GM13977 (cell line): ENCODE measurements at regions not wholly inside any gene's neighbourhood (a gene's known extent, or its start where the extent isn't known, plus 50 kb on each side); places are given as distances from the start of the nearest gene placed in this dataset.

Experiments
- DNase-seq: peaks from one replicate; pipeline ENCODE4 v3.0.0; 2012; ENCODE audit warnings: low spot score
- CTCF ChIP-seq: IDR thresholded peaks from 2 replicates; pipeline ENCODE4 v1.5.1; 2012; ENCODE audit warnings: mild to moderate bottlenecking, control low read depth; ENCODE audit not compliant: insufficient read depth; ENCODE audit errors: extremely low read depth, missing control alignments
- in situ Hi-C: fragments of 300-500 bp; cut with MboI; formaldehyde crosslinking; loops from one replicate; pipeline ENCODE4 v1.12.0; 2022; ENCODE audit warnings: low sequenced_read_pairs, low pct_unique_long_range_greater_than_20kb, mixed read lengths, inconsistent platforms; ENCODE audit not compliant: unreplicated experiment

DNA sequence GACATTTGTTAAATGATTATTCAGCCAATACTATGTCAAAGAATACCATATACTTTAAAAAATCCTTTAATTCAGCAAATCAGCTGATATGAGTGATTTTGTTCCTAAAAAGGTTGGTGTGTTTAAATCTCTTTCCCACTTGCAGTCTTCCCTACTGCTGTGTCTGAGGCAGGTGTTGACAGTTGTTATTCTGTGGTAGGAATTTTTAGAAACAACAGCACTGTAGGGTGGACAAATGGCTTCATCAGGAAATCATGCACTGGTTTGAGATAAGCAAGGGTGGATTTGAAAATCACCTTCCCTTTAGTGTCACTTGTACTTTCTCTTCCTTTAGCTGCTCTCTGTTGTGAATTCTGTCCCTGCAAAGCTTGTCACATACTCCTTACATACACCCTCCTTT is 213.7 kb upstream of the SGK1 start:
- DNase-seq: no peak
- in situ Hi-C loops: no loop called here
- no peak for TF ChIP-seq CTCF

DNA sequence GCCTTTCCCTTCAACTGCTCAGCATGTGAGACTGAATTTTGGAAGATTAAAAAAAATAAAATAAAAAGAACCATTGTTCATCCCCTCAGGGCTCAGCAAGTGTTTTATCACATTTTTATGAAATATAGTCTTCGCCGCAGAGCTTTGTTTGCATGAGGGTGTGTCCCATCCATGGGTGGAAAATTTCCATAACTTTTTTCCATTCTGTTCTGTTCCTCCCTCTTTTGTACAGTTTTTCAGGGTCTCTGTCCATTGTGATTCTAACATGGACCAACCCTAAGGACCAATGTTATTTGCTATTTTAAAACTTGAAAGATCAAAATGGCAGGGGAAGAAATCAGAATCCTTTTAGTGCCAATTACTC is 213.3 kb upstream of the SGK1 start:
- DNase-seq: no peak
- TF ChIP-seq CTCF: no peak
- in situ Hi-C loops: no loop called here

- DNase-seq: no peak
- TF ChIP-seq CTCF: no peak
- in situ Hi-C loops: no loop called here
These were observed 212.0 kb upstream of the SGK1 start for GRCh38 chr6:134529921-134530320.

DNA sequence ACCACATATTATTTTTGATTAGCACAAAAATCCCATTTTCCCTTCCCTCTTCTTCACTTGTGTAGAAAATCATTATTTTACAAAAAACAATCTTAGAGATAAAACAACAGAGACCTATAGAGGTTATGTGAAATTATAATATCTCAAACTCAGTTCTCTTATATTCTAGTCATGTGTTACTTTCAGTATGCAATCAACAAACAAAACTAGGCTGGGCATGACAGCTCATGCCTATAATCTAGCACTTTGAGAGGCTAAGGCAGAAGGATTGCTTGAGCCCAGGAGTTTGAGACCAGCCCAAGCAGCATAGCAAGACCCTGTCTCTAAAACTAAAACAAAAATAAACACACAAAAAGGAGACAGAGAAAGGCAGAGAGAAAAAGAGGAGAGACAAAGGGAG is 211.4 kb upstream of the SGK1 start:
- DNase-seq: no peak
- in situ Hi-C loops: no loop called here
- no peak for TF ChIP-seq CTCF

- no peak for DNase-seq
- in situ Hi-C loops: no loop called here
- TF ChIP-seq CTCF: no peak
These were observed 209.3 kb upstream of the SGK1 start for GRCh38 chr6:134527108-134527787.

DNA sequence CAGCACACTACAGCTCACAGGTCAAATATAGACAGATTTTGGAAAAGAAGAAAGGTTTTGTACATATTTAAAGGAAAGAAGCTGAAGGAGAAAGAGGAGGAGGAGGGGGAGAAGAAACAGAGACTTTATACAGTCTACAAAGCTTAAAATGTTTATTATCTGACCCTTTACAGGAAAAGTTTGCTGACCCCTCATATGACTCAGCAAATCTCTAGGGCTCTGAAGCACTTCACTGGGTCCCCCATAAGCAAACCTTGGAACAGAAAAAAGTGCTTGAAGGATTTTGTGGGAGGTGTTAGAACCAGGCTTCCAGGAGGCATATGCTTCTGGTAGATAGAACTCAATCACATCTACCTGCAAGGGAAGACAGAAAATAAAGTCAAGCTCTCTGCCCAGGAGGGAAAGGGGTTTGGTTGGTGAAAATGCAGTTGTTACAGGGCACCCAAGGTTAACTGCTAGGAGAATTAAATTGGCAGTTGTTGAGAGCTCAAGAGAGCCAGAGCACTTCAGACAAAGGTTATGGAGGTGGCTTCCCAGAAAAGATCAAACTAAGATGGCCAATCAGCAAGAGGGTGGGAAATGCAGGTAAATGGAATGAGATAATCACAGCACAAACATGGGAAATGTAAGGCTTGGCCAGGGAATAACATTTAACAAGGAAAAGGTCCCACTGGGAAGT is 207.4 kb upstream of the SGK1 start:
- in situ Hi-C loops: no loop called here
- no peak for DNase-seq
- no peak for TF ChIP-seq CTCF
